Endothelial cell of umbilical vein (primary cell): ENCODE measurements at regions not wholly inside any gene's neighbourhood (a gene's known extent, or its start where the extent isn't known, plus 50 kb on each side); places are given as distances from the start of the nearest gene placed in this dataset.

Experiments used
- BruUV-seq: library from RNA; stranded (reverse); fragments of 400-500 nt; replicated peaks from 2 replicates; lab custom pipeline; 2021; lab: Mats Ljungman, UMichigan
- CTCF ChIA-PET: fragments of 300-600, 350-600 bp; sonication (Branson Sonifier 250); formaldehyde crosslinking; loops from one replicate; lab custom pipeline; 2021; ENCODE audit warnings: antibody characterized with exemption, inconsistent platforms; lab: Charles Lee
- POLR2A ChIA-PET: fragments of 300-600, 350-600 bp; sonication (Branson Sonifier 250); formaldehyde crosslinking; loops from one replicate; lab custom pipeline; 2021; ENCODE audit warnings: antibody characterized with exemption, inconsistent platforms; lab: Charles Lee
- DNase-seq: peaks from one replicate; pipeline ENCODE4 v3.0.0-alpha.2; 2011; ENCODE audit warnings: low read depth, low spot score
- FAIRE-seq: peaks from 2 replicates; lab custom pipeline; 2011; peaks lifted over from hg19 to GRCh38; lab: Jason Lieb, UNC
- H2AFZ ChIP-seq: 2 replicates; pipeline ENCODE4 v1.6.0; 2012; ENCODE audit warnings: low read depth, low read length, control low read depth, inconsistent platforms
- H3K27ac ChIP-seq: 2 replicates; pipeline ENCODE4 v1.5.1; 2011; ENCODE audit warnings: low read depth, mild to moderate bottlenecking, control low read depth, low read length, moderate library complexity; ENCODE audit not compliant: insufficient read depth
- H3K27me3 ChIP-seq, 2 experiments: 2 replicates each; pipeline versions ENCODE4 v1.6.0 to v1.6.1; 2011; ENCODE audit warnings: low read length in 2 of 2, mixed read lengths in 1 of 2; ENCODE audit not compliant: control insufficient read depth in 2 of 2, insufficient read depth in 2 of 2
- H3K36me3 ChIP-seq, 2 experiments: 2 replicates in 1 of 2; 3 replicates in 1 of 2; pipeline ENCODE4 v1.5.1; 2011; ENCODE audit warnings: low read length in 2 of 2, mild to moderate bottlenecking in 1 of 2, moderate library complexity in 1 of 2; ENCODE audit not compliant: control insufficient read depth in 2 of 2, insufficient read depth in 2 of 2; ENCODE audit errors: extremely low read depth in 1 of 2
- H3K4me1 ChIP-seq: 3 replicates; pipeline ENCODE4 v1.5.1; 2011; ENCODE audit warnings: mild to moderate bottlenecking, low read length; ENCODE audit not compliant: control insufficient read depth, insufficient read depth; ENCODE audit errors: extremely low read depth
- H3K4me2 ChIP-seq: 2 replicates; pipeline ENCODE4 v1.6.1; 2011; ENCODE audit warnings: low read length, control low read depth, mixed read lengths; ENCODE audit not compliant: insufficient read depth
- H3K4me3 ChIP-seq, 3 experiments: fragments of 200-600 bp in 1 of 3; sonication (generic), shearing (Covaris generic) in 1 of 3; replicated peaks in 1 of 3; 2 replicates each; pipeline ENCODE4 v1.5.1; 2011 to 2016; ENCODE audit warnings: control low read depth in 3 of 3, low read length in 3 of 3, mild to moderate bottlenecking in 2 of 3, inconsistent platforms in 1 of 3, low read depth in 1 of 3, moderate library complexity in 1 of 3; ENCODE audit not compliant: insufficient read depth in 1 of 3
- H3K79me2 ChIP-seq: 2 replicates; pipeline ENCODE4 v1.6.0; 2012; ENCODE audit warnings: low read length, inconsistent platforms; ENCODE audit not compliant: control insufficient read depth, insufficient read depth
- H3K9ac ChIP-seq: replicated peaks from 2 replicates; pipeline ENCODE3; 2011; ENCODE audit warnings: low read length, control low read depth; ENCODE audit not compliant: insufficient read depth; ENCODE audit errors: extremely low read depth
- H3K9me1 ChIP-seq: replicated peaks from 3 replicates; pipeline ENCODE4 v1.6.0; 2011; ENCODE audit warnings: mild to moderate bottlenecking, low read length; ENCODE audit not compliant: control insufficient read depth, insufficient read depth; ENCODE audit errors: extremely low read depth
- H3K9me3 ChIP-seq: replicated peaks from 2 replicates; pipeline ENCODE4 v1.5.1; 2012; ENCODE audit warnings: low read length, inconsistent platforms; ENCODE audit not compliant: control insufficient read depth, insufficient read depth
- H4K20me1 ChIP-seq: replicated peaks from 2 replicates; pipeline ENCODE3; 2011; ENCODE audit warnings: mild to moderate bottlenecking, low read length; ENCODE audit not compliant: control insufficient read depth, insufficient read depth; ENCODE audit errors: extremely low read depth
- CTCF ChIP-seq, 2 donors: IDR thresholded peaks; 1 replicate in 1 of 2; 2 replicates in 1 of 2; pipeline ENCODE4 v1.5.1; 2011; ENCODE audit warnings: low read length in 2 of 2, mild to moderate bottlenecking in 2 of 2, moderate library complexity in 2 of 2, control low read depth in 1 of 2, inconsistent platforms in 1 of 2, low read depth in 1 of 2; ENCODE audit not compliant: insufficient read depth in 1 of 2; ENCODE audit errors: extremely low read depth in 1 of 2
- EZH2 ChIP-seq: IDR thresholded peaks from 2 replicates; pipeline ENCODE4 v1.6.1; 2012; ENCODE audit warnings: borderline replicate concordance, low read depth, mild to moderate bottlenecking, moderate library complexity, low read length, inconsistent platforms; ENCODE audit not compliant: severe bottlenecking
- FOS ChIP-seq: IDR thresholded peaks from 2 replicates; pipeline ENCODE4 v1.6.1; 2011; ENCODE audit warnings: mild to moderate bottlenecking, low read length, moderate library complexity, borderline replicate concordance; ENCODE audit not compliant: insufficient read depth
- JUN ChIP-seq: IDR thresholded peaks from 2 replicates; pipeline ENCODE4 v1.6.1; 2011; ENCODE audit warnings: borderline replicate concordance, low read depth; ENCODE audit not compliant: insufficient read length, insufficient read depth
- MAX ChIP-seq: IDR thresholded peaks from 2 replicates; pipeline ENCODE4 v1.6.1; 2011; ENCODE audit not compliant: insufficient read depth, insufficient read length
- MYC ChIP-seq: IDR thresholded peaks from one replicate; pipeline ENCODE4 v1.6.1; 2011; ENCODE audit warnings: mild to moderate bottlenecking, low read depth, low read length
- POLR2AphosphoS5 ChIP-seq: IDR thresholded peaks from 2 replicates; pipeline ENCODE4 v1.6.1; 2012; ENCODE audit warnings: low read depth, mild to moderate bottlenecking, control low read depth, low read length, moderate library complexity; ENCODE audit not compliant: insufficient read depth
- dilution Hi-C: fragments of 300-500 bp; cut with MboI; formaldehyde crosslinking; loops from one replicate; pipeline ENCODE4 v1.15.0; 2019; ENCODE audit warnings: low sequenced_read_pairs; ENCODE audit not compliant: extremely low pct_ligation_motif_present
- intact Hi-C: fragments of 100-400 bp; cut with micrococcal nuclease; formaldehyde crosslinking; loops from one replicate; pipeline ENCODE4 v1.10.0; 2022

- peaks cover 0 to 3% of the 10 kb centered on the region in 2 experiments for H3K27me3 ChIP-seq
- ChIA-PET POLR2A (no interaction called here), CTCF (interaction anchor here (1.3 kb wide), 1 partner anchor 29 kb away, joined by 3 read pairs; no protein-coding TSS in a partner anchor)
- H3K4me3 ChIP-seq, result no peak overlapping the region
- no peaks in the 10 kb centered on the region for H3K79me2 ChIP-seq
- DNase-seq (no peak), FAIRE-seq (no peak)
- no TSS peak for BruUV-seq
- intact Hi-C loops, result no loop called here
- no peak for TF ChIP-seq FOS
- TF ChIP-seq POLR2AphosphoS5, result no peak
- no peak for TF ChIP-seq CTCF (IDR thresholded peaks at IDR 0.05; ENCODE audit: extremely low read depth in 1 of 2, insufficient read depth in 1 of 2, low read depth in 1 of 2, low read length in 2 of 2)
- no peak for TF ChIP-seq EZH2
- TF ChIP-seq MYC, result no peak
- TF ChIP-seq JUN, result no peak
- no peak for TF ChIP-seq MAX
- H4K20me1 ChIP-seq, result no peaks in the 10 kb centered on the region
- no peaks in the 10 kb centered on the region for H3K4me1 ChIP-seq
- H3K27ac ChIP-seq, result no peak overlapping the region
- no peaks in the 10 kb centered on the region for H3K36me3 ChIP-seq
- H3K9me1 ChIP-seq, result no peaks in the 10 kb centered on the region
- no peak overlapping the region for H3K9ac ChIP-seq
- H2AFZ ChIP-seq, result no peak overlapping the region
- H3K4me2 ChIP-seq, result no peak overlapping the region
- dilution Hi-C loops, result no loop called here
- H3K9me3 ChIP-seq, result no peaks in the 10 kb centered on the region
Observed at GRCh38 chr14:30299915-30300314, 259.0 kb upstream of the G2E3 start.
